ENCODE measurements at regions not wholly inside any gene's neighbourhood (a gene's known extent, or its start where the extent isn't known, plus 50 kb on each side); places are given as distances from the start of the nearest gene placed in this dataset.

DNA sequence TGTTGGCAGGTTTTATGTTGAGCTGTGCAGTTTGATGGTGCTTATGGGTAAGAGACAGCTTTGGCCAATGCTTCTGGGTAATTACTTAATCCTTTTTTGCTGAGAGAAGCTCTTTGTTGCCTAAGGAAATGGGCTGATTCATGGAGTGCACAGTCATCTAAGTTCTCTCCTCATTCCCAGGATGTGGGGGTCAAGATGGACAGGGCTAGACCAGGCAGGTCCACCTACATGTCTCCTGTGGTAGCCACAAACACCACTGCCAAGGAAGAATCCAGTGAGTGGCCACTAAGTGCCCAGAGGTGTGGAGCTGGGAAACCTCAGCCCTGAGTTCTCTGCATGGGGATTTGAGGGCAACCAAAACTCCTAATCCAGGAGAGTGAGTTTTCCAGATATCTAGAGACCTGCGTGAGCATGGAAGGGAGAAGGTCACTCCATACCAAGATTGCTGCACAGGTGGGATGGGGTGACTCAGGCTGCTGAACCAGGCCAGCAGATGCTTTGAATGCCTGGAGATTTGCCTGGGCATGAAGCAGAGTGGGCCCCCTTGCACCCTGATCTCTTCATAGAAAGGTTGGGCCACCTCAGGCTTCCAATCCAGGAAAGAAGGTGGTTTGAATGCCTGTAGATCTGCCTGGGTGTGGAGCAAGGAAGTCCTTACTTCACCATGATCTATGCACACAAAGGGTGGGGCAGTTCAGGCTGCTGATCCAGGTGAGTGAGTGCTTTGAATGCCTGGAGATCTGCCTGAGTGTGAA, 234.8 kb upstream of the GNPDA2 start:
- DNase-seq (ENCODE audit: low spot score): no peak
- WGBS (ENCODE audit: low lambda C conversion rate): no CpG with 5 or more reads among the region's 1 CpG
- Histone ChIP-seq H3K27ac (ENCODE audit: extremely low read length, insufficient read depth, low read length) (no peak overlapping the region), H3K4me3 (replicated peaks in 1 of 3; ENCODE audit: insufficient read depth in 1 of 3, low read depth in 2 of 3, low read length in 3 of 3) (no peak overlapping the region), H3K27me3 (ENCODE audit: control insufficient read depth in 1 of 2, insufficient read depth in 2 of 2, low read length in 2 of 2) (no peaks in the 10 kb centered on the region), H3K9me3 (ENCODE audit: low read length) (peaks cover 91% of the 10 kb centered on the region), H3K79me2 (ENCODE audit: insufficient read depth, low read length) (no peaks in the 10 kb centered on the region), H2AFZ (ENCODE audit: low read length) (no peak overlapping the region), H3K4me2 (ENCODE audit: low read depth, low read length) (no peak overlapping the region), H3K9ac (ENCODE audit: insufficient read depth, low read depth, low read length) (no peak overlapping the region), H4K20me1 (ENCODE audit: insufficient read depth, low read length) (no peaks in the 10 kb centered on the region), H3K4me1 (ENCODE audit: insufficient read depth, low read length) (no peaks in the 10 kb centered on the region), H3K36me3 (replicated peaks in 1 of 2; ENCODE audit: control insufficient read depth in 1 of 2, insufficient read depth in 2 of 2, low read length in 2 of 2) (no peaks in the 10 kb centered on the region)
- intact Hi-C loops (cut with micrococcal nuclease; ENCODE audit: unreplicated experiment) (no loop called here), in situ Hi-C loops (cut with HindIII; ENCODE audit: extremely low pct_ligation_motif_present, low pct_unique_long_range_greater_than_20kb) (no loop called here)
- POLR2A ChIA-PET: no interaction called here
- no peak for FAIRE-seq
- TF ChIP-seq ZNF772 (CRISPR knock-in tag; IDR thresholded peaks at IDR 0.05) (no peak), MAFK (conservative IDR thresholded peaks at IDR 0.05 in 1 of 2, IDR thresholded peaks at IDR 0.05 in 1 of 2; ENCODE audit: low read length in 2 of 2) (peak in 1 of 2 experiments; percentile 34; a peak in 1 of 4 replicates)
- CTCF ChIA-PET (ENCODE audit: low intra/inter-chr PET ratio, low total read pairs): no interaction called here
- no peak for ATAC-seq
- BruUV-seq (replicated peaks): no TSS peak

DNA sequence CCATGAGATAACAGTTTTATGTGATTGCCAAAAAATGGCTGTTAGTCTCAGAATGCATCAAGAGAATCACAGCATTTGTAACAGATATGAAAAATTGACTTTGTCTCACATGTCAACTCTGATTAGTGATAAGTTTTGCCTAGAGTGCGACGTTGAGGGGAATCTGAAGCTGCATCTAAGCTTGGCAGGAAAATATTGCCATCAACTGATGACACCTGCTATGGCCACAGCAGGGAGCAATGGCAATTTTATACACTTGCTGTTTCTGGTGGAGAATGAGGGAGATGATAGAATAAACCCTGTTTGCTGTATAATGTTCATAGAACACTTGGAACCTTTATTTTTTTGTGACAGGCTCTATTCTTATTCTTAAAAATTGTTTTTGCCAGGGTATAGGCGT, 205.4 kb upstream of the GNPDA2 start:
- H2AFZ ChIP-seq (ENCODE audit: low read length): no peak overlapping the region
- H3K36me3 ChIP-seq (replicated peaks in 1 of 2; ENCODE audit: control insufficient read depth in 1 of 2, insufficient read depth in 2 of 2, low read length in 2 of 2): no peaks in the 10 kb centered on the region
- CTCF ChIA-PET (ENCODE audit: low intra/inter-chr PET ratio, low total read pairs): no interaction called here
- no TSS peak for BruUV-seq (replicated peaks)
- H4K20me1 ChIP-seq (ENCODE audit: insufficient read depth, low read length): no peaks in the 10 kb centered on the region
- intact Hi-C loops (cut with micrococcal nuclease; ENCODE audit: unreplicated experiment): no loop called here
- H3K9ac ChIP-seq (ENCODE audit: insufficient read depth, low read depth, low read length): no peak overlapping the region
- POLR2A ChIA-PET: no interaction called here
- H3K79me2 ChIP-seq (ENCODE audit: insufficient read depth, low read length): no peaks in the 10 kb centered on the region
- ATAC-seq (no peak), DNase-seq (ENCODE audit: low spot score) (no peak), FAIRE-seq (no peak)
- no peaks in the 10 kb centered on the region for H3K4me1 ChIP-seq (ENCODE audit: insufficient read depth, low read length)
- in situ Hi-C loops (cut with HindIII; ENCODE audit: extremely low pct_ligation_motif_present, low pct_unique_long_range_greater_than_20kb): no loop called here
- H3K27ac ChIP-seq (ENCODE audit: extremely low read length, insufficient read depth, low read length): no peak overlapping the region
- H3K4me2 ChIP-seq (ENCODE audit: low read depth, low read length): no peak overlapping the region
- no peaks in the 10 kb centered on the region for H3K27me3 ChIP-seq (ENCODE audit: control insufficient read depth in 1 of 2, insufficient read depth in 2 of 2, low read length in 2 of 2)
- WGBS (ENCODE audit: low lambda C conversion rate): 0% methylated on average over 3 of the region's 3 CpGs
- H3K4me3 ChIP-seq (replicated peaks in 1 of 3; ENCODE audit: insufficient read depth in 1 of 3, low read depth in 2 of 3, low read length in 3 of 3): no peak overlapping the region
- no peaks in the 10 kb centered on the region for H3K9me3 ChIP-seq (ENCODE audit: low read length)
- TF ChIP-seq, protein P1, sequence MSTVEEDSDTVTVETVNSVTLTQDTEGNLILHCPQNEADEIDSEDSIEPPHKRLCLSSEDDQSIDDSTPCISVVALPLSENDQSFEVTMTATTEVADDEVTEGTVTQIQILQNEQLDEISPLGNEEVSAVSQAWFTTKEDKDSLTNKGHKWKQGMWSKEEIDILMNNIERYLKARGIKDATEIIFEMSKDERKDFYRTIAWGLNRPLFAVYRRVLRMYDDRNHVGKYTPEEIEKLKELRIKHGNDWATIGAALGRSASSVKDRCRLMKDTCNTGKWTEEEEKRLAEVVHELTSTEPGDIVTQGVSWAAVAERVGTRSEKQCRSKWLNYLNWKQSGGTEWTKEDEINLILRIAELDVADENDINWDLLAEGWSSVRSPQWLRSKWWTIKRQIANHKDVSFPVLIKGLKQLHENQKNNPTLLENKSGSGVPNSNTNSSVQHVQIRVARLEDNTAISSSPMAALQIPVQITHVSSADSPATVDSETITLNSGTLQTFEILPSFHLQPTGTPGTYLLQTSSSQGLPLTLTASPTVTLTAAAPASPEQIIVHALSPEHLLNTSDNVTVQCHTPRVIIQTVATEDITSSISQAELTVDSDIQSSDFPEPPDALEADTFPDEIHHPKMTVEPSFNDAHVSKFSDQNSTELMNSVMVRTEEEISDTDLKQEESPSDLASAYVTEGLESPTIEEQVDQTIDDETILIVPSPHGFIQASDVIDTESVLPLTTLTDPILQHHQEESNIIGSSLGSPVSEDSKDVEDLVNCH (CRISPR knock-in tag; IDR thresholded peaks at IDR 0.05): no peak
- TF ChIP-seq ZNF33B (CRISPR knock-in tag; IDR thresholded peaks at IDR 0.05) (no peak), ZBTB38 (CRISPR knock-in tag; IDR thresholded peaks at IDR 0.05) (no peak), ZNF607 (CRISPR knock-in tag; IDR thresholded peaks at IDR 0.05; ENCODE audit: borderline replicate concordance) (no peak), CHD4 (IDR thresholded peaks at IDR 0.05; ENCODE audit: borderline replicate concordance, low read length) (no peak), MTF2 (CRISPR knock-in tag; IDR thresholded peaks at IDR 0.05; ENCODE audit: borderline replicate concordance) (no peak), ZNF207 (IDR thresholded peaks at IDR 0.05; ENCODE audit: borderline replicate concordance) (no peak)
- TF ChIP-seq, protein P2, sequence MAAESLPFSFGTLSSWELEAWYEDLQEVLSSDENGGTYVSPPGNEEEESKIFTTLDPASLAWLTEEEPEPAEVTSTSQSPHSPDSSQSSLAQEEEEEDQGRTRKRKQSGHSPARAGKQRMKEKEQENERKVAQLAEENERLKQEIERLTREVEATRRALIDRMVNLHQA (CRISPR knock-in tag; IDR thresholded peaks at IDR 0.05): no peak
- TF ChIP-seq, protein P3, sequence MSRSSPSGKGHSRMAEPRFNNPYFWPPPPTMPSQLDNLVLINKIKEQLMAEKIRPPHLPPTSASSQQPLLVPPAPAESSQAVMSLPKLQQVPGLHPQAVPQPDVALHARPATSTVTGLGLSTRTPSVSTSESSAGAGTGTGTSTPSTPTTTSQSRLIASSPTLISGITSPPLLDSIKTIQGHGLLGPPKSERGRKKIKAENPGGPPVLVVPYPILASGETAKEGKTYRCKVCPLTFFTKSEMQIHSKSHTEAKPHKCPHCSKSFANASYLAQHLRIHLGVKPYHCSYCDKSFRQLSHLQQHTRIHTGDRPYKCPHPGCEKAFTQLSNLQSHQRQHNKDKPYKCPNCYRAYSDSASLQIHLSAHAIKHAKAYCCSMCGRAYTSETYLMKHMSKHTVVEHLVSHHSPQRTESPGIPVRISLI (CRISPR knock-in tag; IDR thresholded peaks at IDR 0.05; ENCODE audit: borderline replicate concordance): no peak

All from HepG2 (cell line).